PC-3 (cell line): ENCODE measurements at regions not wholly inside any gene's neighbourhood (a gene's known extent, or its start where the extent isn't known, plus 50 kb on each side); places are given as distances from the start of the nearest gene placed in this dataset.
A peak's percentile ranks its signal among the peaks of the same experiment; 100 is the strongest.

Experiments
- ATAC-seq: fragments of 200-7000 bp; cut with Tn5 transposase; 2 replicates; pipeline ENCODE4 v1.9.1; 2020; ENCODE audit warnings: mild to moderate bottlenecking, moderate library complexity
- BruUV-seq: library from RNA; stranded (reverse); fragments of 400-500 nt; replicated peaks from 2 replicates; lab custom pipeline; 2021; lab: Mats Ljungman, UMichigan
- CTCF ChIA-PET: fragments of 300-600 bp; sonication (Branson Sonifier 250); formaldehyde crosslinking; loops from one replicate; lab custom pipeline; 2022; ENCODE audit warnings: antibody characterized with exemption; lab: Charles Lee
- POLR2A ChIA-PET: fragments of 300-600 bp; sonication (Branson Sonifier 250); formaldehyde crosslinking; loops from one replicate; lab custom pipeline; 2022; ENCODE audit warnings: antibody characterized with exemption; ENCODE audit not compliant: unreplicated experiment; lab: Charles Lee
- DNase-seq: peaks from one replicate; pipeline ENCODE4 v3.0.0-alpha.2; 2015
- H2AFZ ChIP-seq: fragments of 300-600 bp; sonication (generic); 2 replicates; pipeline ENCODE4 v1.6.0; 2016; ENCODE audit warnings: antibody characterized with exemption, low read length
- H3F3A ChIP-seq: fragments of 300-600 bp; sonication (generic); one replicate; pipeline ENCODE4 v1.6.0; 2017; ENCODE audit warnings: antibody characterized with exemption, low read length, control low read depth, mild to moderate bottlenecking; ENCODE audit not compliant: unreplicated experiment
- H3K27ac ChIP-seq: fragments of 300-600 bp; sonication (generic); 2 replicates; pipeline ENCODE4 v1.5.1; 2016; ENCODE audit warnings: mild to moderate bottlenecking, low read length
- H3K27me3 ChIP-seq: fragments of 300-600 bp; sonication (generic); 2 replicates; pipeline ENCODE4 v1.6.1; 2016; ENCODE audit warnings: low read length, mixed read lengths
- H3K36me3 ChIP-seq: fragments of 300-600 bp; sonication (generic); 2 replicates; pipeline ENCODE4 v1.6.1; 2016; ENCODE audit warnings: low read depth, mixed run types, low read length, mixed read lengths
- H3K4me1 ChIP-seq: fragments of 300-600 bp; sonication (generic); 2 replicates; pipeline ENCODE4 v1.5.1; 2016; ENCODE audit warnings: low read length; ENCODE audit not compliant: insufficient read depth
- H3K4me2 ChIP-seq: fragments of 300-600 bp; sonication (generic); 2 replicates; pipeline ENCODE4 v1.6.0; 2016; ENCODE audit warnings: low read length
- H3K4me3 ChIP-seq: fragments of 300-600 bp; sonication (generic); 2 replicates; pipeline ENCODE4 v1.5.1; 2016; ENCODE audit warnings: mild to moderate bottlenecking, low read length, mixed read lengths
- H3K79me2 ChIP-seq: fragments of 300-600 bp; sonication (generic); 2 replicates; pipeline ENCODE4 v1.6.1; 2017; ENCODE audit warnings: low read length, mixed read lengths
- H3K9ac ChIP-seq: fragments of 300-600 bp; sonication (generic); 2 replicates; pipeline ENCODE4 v1.6.0; 2016; ENCODE audit warnings: mild to moderate bottlenecking, low read length
- H3K9me2 ChIP-seq: fragments of 300-600 bp; sonication (generic); replicated peaks from 2 replicates; pipeline ENCODE4 v1.6.1; 2016; ENCODE audit warnings: mixed run types, low read length, mixed read lengths
- H3K9me3 ChIP-seq: fragments of 300-600 bp; sonication (generic); 2 replicates; pipeline ENCODE4 v1.6.1; 2016; ENCODE audit warnings: low read length, mixed read lengths
- H4K20me1 ChIP-seq: fragments of 300-600 bp; sonication (generic); 2 replicates; pipeline ENCODE4 v1.6.1; 2016; ENCODE audit warnings: low read length, mixed read lengths
- EZH2 ChIP-seq: fragments of 300-600 bp; sonication (generic); IDR thresholded peaks from one replicate; pipeline ENCODE4 v1.6.1; 2017; ENCODE audit warnings: antibody characterized with exemption, mild to moderate bottlenecking, low read length; ENCODE audit not compliant: unreplicated experiment
- EZH2phosphoT487 ChIP-seq: fragments of 300-600 bp; sonication (generic); IDR thresholded peaks from 2 replicates; pipeline ENCODE4 v1.6.1; 2018; ENCODE audit warnings: mild to moderate bottlenecking, antibody characterized with exemption, low read length, borderline replicate concordance
- intact Hi-C: fragments of 100-400 bp; cut with micrococcal nuclease; formaldehyde crosslinking; loops from 2 replicates; pipeline ENCODE4 v1.9.0; 2023
- TF ChIP-seq, protein P1 (sequence below): fragments of 300-600 bp; sonication (generic); conservative IDR thresholded peaks from 2 replicates; pipeline ENCODE4 v1.5.1; 2017; ENCODE audit warnings: antibody characterized with exemption, low read depth, mild to moderate bottlenecking, low read length

DNA sequence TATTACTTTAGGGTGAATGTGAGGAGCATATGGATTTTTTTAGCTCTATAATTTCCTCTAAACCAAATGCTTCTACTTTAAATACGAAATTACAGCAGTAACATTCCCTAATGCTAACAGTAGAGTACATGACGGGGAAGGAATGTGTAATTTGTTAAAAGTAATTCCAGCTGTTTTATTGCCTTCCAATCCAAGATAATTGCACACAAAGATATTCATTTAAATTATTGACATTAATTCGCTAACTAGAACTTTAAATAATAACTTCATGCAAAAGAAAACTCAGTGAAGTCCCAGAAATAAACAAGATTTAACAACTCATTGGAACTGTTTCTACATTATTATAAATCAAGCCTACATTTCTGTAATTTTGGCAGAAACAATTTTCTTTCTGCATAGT, 261.4 kb upstream of the CFAP20DC start:
- Histone ChIP-seq H3K27me3 (no peaks in the 10 kb centered on the region), H3K36me3 (no peaks in the 10 kb centered on the region), H3F3A (no peaks in the 10 kb centered on the region), H3K79me2 (no peaks in the 10 kb centered on the region), H3K27ac (no peak overlapping the region), H3K9me3 (no peaks in the 10 kb centered on the region), H3K4me2 (no peak overlapping the region), H3K4me1 (peaks cover 5% of the 10 kb centered on the region; the same call in 1 of the 2 replicates), H3K4me3 (no peak overlapping the region), H3K9me2 (no peaks in the 10 kb centered on the region), H3K9ac (no peak overlapping the region), H4K20me1 (no peaks in the 10 kb centered on the region), H2AFZ (no peak overlapping the region)
- ChIA-PET POLR2A (no interaction called here), CTCF (no interaction called here)
- intact Hi-C loops, result loop anchor here (5.0 kb wide), 1 partner anchor 546 kb away; no protein-coding TSS in a partner anchor
- ATAC-seq, result no peak
- TF ChIP-seq EZH2 (no peak), EZH2phosphoT487 (no peak)
- TF ChIP-seq, protein P1, sequence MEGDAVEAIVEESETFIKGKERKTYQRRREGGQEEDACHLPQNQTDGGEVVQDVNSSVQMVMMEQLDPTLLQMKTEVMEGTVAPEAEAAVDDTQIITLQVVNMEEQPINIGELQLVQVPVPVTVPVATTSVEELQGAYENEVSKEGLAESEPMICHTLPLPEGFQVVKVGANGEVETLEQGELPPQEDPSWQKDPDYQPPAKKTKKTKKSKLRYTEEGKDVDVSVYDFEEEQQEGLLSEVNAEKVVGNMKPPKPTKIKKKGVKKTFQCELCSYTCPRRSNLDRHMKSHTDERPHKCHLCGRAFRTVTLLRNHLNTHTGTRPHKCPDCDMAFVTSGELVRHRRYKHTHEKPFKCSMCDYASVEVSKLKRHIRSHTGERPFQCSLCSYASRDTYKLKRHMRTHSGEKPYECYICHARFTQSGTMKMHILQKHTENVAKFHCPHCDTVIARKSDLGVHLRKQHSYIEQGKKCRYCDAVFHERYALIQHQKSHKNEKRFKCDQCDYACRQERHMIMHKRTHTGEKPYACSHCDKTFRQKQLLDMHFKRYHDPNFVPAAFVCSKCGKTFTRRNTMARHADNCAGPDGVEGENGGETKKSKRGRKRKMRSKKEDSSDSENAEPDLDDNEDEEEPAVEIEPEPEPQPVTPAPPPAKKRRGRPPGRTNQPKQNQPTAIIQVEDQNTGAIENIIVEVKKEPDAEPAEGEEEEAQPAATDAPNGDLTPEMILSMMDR, result no peak
- DNase-seq, result no peak
- no TSS peak for BruUV-seq

DNA sequence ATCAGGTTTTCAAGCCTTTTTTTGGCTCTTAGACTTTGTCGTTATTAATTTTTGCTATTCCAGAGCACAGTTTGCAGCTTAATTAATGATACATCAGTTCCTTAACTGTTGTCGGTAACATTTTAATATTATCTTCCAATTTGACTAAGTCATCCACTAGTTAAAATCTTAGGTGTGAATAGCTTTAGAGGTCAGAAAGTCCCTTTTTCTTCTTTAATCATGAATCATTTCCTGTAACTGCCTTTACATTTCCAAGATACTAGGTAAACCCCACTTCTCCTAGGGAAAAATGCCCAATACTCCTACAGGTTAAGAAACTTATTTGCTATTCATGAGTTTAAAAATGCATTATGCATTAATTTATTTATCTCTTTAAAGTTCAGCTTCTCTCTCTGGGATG, 260.9 kb upstream of the CFAP20DC start:
- H3K79me2 ChIP-seq, result no peaks in the 10 kb centered on the region
- TF ChIP-seq, protein P1, result no peak
- TF ChIP-seq EZH2phosphoT487 (no peak), EZH2 (no peak)
- no peaks in the 10 kb centered on the region for H3K9me3 ChIP-seq
- no peaks in the 10 kb centered on the region for H3K36me3 ChIP-seq
- no peaks in the 10 kb centered on the region for H3K27me3 ChIP-seq
- no TSS peak for BruUV-seq
- no peak for ATAC-seq
- H3K4me1 ChIP-seq, result peaks cover 5% of the 10 kb centered on the region; the same call in 1 of the 2 replicates
- ChIA-PET POLR2A (no interaction called here), CTCF (no interaction called here)
- H3K9me2 ChIP-seq, result no peaks in the 10 kb centered on the region
- DNase-seq, result peak; percentile 6
- no peak overlapping the region for H3K9ac ChIP-seq
- intact Hi-C loops, result loop anchor here (5.0 kb wide), 1 partner anchor 547 kb away; no protein-coding TSS in a partner anchor
- no peaks in the 10 kb centered on the region for H4K20me1 ChIP-seq
- no peak overlapping the region for H3K4me2 ChIP-seq
- no peaks in the 10 kb centered on the region for H3F3A ChIP-seq
- H2AFZ ChIP-seq, result no peak overlapping the region
- H3K27ac ChIP-seq, result no peak overlapping the region
- no peak overlapping the region for H3K4me3 ChIP-seq

DNA sequence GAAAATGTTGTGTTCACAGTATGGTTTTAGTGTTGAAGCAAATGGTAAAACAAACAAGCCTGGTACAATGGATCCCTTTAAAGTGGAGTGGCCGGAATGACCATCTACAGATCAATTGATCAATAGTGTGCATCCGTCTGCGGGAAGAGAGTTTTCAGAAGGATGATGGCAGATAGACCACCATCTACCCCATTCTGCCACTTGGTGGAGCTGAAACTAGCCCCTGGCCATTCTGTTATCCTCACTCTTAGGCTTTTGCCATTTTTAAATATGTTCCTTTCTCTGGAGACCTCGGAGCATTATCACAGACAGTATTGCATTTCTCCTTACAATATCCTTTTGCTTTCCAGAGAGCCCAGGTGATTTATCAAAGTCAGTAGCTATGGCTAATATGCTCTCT, 258.9 kb upstream of the CFAP20DC start:
- Histone ChIP-seq H3K4me2 (no peak overlapping the region), H3K4me3 (no peak overlapping the region), H3K9me3 (no peaks in the 10 kb centered on the region), H3K9me2 (no peaks in the 10 kb centered on the region), H2AFZ (no peak overlapping the region), H3K79me2 (no peaks in the 10 kb centered on the region), H3K36me3 (no peaks in the 10 kb centered on the region), H3F3A (no peaks in the 10 kb centered on the region), H3K9ac (no peak overlapping the region), H3K4me1 (peaks cover 5% of the 10 kb centered on the region; the same call in 1 of the 2 replicates), H4K20me1 (no peaks in the 10 kb centered on the region), H3K27ac (no peak overlapping the region), H3K27me3 (no peaks in the 10 kb centered on the region)
- ChIA-PET CTCF (no interaction called here), POLR2A (interaction anchor here (0.6 kb wide), 2 partner anchors 413 to 424 kb away, joined by 3 read pairs; no protein-coding TSS in a partner anchor)
- no peak for DNase-seq
- TF ChIP-seq, protein P1, result peak; percentile 36
- TF ChIP-seq EZH2, result no peak
- TF ChIP-seq EZH2phosphoT487, result no peak
- intact Hi-C loops, result no loop called here
- ATAC-seq, result no peak
- BruUV-seq, result no TSS peak
